ENCODE measurements at regions not wholly inside any gene's neighbourhood (a gene's known extent, or its start where the extent isn't known, plus 50 kb on each side); places are given as distances from the start of the nearest gene placed in this dataset.

GRCh38 chr12:77377116-77377515, 311.7 kb upstream of the E2F7 start:
- DNase-seq (ENCODE audit: insufficient read length, low spot score, missing footprints): no peak
- H3K27ac ChIP-seq (ENCODE audit: low read depth, low read length): no peak overlapping the region
- no peak overlapping the region for H3K4me3 ChIP-seq (ENCODE audit: insufficient read depth, low read length)
- H4K20me1 ChIP-seq (ENCODE audit: insufficient read depth, low read length): no peaks in the 10 kb centered on the region
- no peak for TF ChIP-seq CTCF (IDR thresholded peaks at IDR 0.05; ENCODE audit: extremely low read depth, low read depth, low read length)
- H3K4me2 ChIP-seq (ENCODE audit: insufficient read depth, low read length): no peak overlapping the region
- no peaks in the 10 kb centered on the region for H3K9me3 ChIP-seq (ENCODE audit: low read depth, low read length)
- no peaks in the 10 kb centered on the region for H3K4me1 ChIP-seq (ENCODE audit: insufficient read depth, low read length)
- no peaks in the 10 kb centered on the region for H3K27me3 ChIP-seq (ENCODE audit: insufficient read depth, low read length)
- no peak overlapping the region for H2AFZ ChIP-seq (ENCODE audit: low read length)
- H3K79me2 ChIP-seq (ENCODE audit: insufficient read depth, low read length): no peaks in the 10 kb centered on the region
- no peaks in the 10 kb centered on the region for H3K36me3 ChIP-seq (ENCODE audit: insufficient read depth, low read length)

GRCh38 chr12:77374673-77375072, 309.3 kb upstream of the E2F7 start:
- Histone ChIP-seq H2AFZ (ENCODE audit: low read length) (no peak overlapping the region), H3K27me3 (ENCODE audit: insufficient read depth, low read length) (no peaks in the 10 kb centered on the region), H3K27ac (ENCODE audit: low read depth, low read length) (no peak overlapping the region), H3K4me3 (ENCODE audit: insufficient read depth, low read length) (no peak overlapping the region), H3K4me2 (ENCODE audit: insufficient read depth, low read length) (no peak overlapping the region), H3K79me2 (ENCODE audit: insufficient read depth, low read length) (no peaks in the 10 kb centered on the region), H3K36me3 (ENCODE audit: insufficient read depth, low read length) (no peaks in the 10 kb centered on the region), H3K4me1 (ENCODE audit: insufficient read depth, low read length) (no peaks in the 10 kb centered on the region), H4K20me1 (ENCODE audit: insufficient read depth, low read length) (no peaks in the 10 kb centered on the region), H3K9me3 (ENCODE audit: low read depth, low read length) (no peaks in the 10 kb centered on the region)
- DNase-seq (ENCODE audit: insufficient read length, low spot score, missing footprints): no peak
- no peak for TF ChIP-seq CTCF (IDR thresholded peaks at IDR 0.05; ENCODE audit: extremely low read depth, low read depth, low read length)

GRCh38 chr12:77372494-77372893, 307.1 kb upstream of the E2F7 start:
- Histone ChIP-seq H2AFZ (ENCODE audit: low read length) (no peak overlapping the region), H3K36me3 (ENCODE audit: insufficient read depth, low read length) (no peaks in the 10 kb centered on the region), H3K9me3 (ENCODE audit: low read depth, low read length) (no peaks in the 10 kb centered on the region), H3K27ac (ENCODE audit: low read depth, low read length) (no peak overlapping the region), H3K79me2 (ENCODE audit: insufficient read depth, low read length) (no peaks in the 10 kb centered on the region), H3K4me3 (ENCODE audit: insufficient read depth, low read length) (no peak overlapping the region), H3K27me3 (ENCODE audit: insufficient read depth, low read length) (no peaks in the 10 kb centered on the region), H3K4me2 (ENCODE audit: insufficient read depth, low read length) (no peak overlapping the region), H3K4me1 (ENCODE audit: insufficient read depth, low read length) (no peaks in the 10 kb centered on the region), H4K20me1 (ENCODE audit: insufficient read depth, low read length) (no peaks in the 10 kb centered on the region)
- TF ChIP-seq CTCF (IDR thresholded peaks at IDR 0.05; ENCODE audit: extremely low read depth, low read depth, low read length): no peak
- no peak for DNase-seq (ENCODE audit: insufficient read length, low spot score, missing footprints)

GRCh38 chr12:77372026-77372425, 306.7 kb upstream of the E2F7 start:
- no peaks in the 10 kb centered on the region for H3K4me1 ChIP-seq (ENCODE audit: insufficient read depth, low read length)
- H3K27ac ChIP-seq (ENCODE audit: low read depth, low read length): no peak overlapping the region
- no peaks in the 10 kb centered on the region for H3K36me3 ChIP-seq (ENCODE audit: insufficient read depth, low read length)
- no peaks in the 10 kb centered on the region for H3K79me2 ChIP-seq (ENCODE audit: insufficient read depth, low read length)
- no peak overlapping the region for H3K4me2 ChIP-seq (ENCODE audit: insufficient read depth, low read length)
- H4K20me1 ChIP-seq (ENCODE audit: insufficient read depth, low read length): no peaks in the 10 kb centered on the region
- no peak for TF ChIP-seq CTCF (IDR thresholded peaks at IDR 0.05; ENCODE audit: extremely low read depth, low read depth, low read length)
- no peak for DNase-seq (ENCODE audit: insufficient read length, low spot score, missing footprints)
- no peak overlapping the region for H2AFZ ChIP-seq (ENCODE audit: low read length)
- no peaks in the 10 kb centered on the region for H3K27me3 ChIP-seq (ENCODE audit: insufficient read depth, low read length)
- H3K4me3 ChIP-seq (ENCODE audit: insufficient read depth, low read length): no peak overlapping the region
- H3K9me3 ChIP-seq (ENCODE audit: low read depth, low read length): no peaks in the 10 kb centered on the region

All from osteoblast (primary cell).